Endodermal cell (in vitro differentiated cells): ENCODE measurements at regions not wholly inside any gene's neighbourhood (a gene's known extent, or its start where the extent isn't known, plus 50 kb on each side); places are given as distances from the start of the nearest gene placed in this dataset.

Experiments used
- DNase-seq: peaks from one replicate; pipeline ENCODE4 v3.0.0-alpha.2; 2017
- H3K27ac ChIP-seq: 2 replicates; pipeline ENCODE4 v1.5.1; 2013; ENCODE audit warnings: mild to moderate bottlenecking, low read depth, low read length, moderate library complexity
- H3K27me3 ChIP-seq: 2 replicates; pipeline ENCODE4 v1.6.1; 2013; ENCODE audit warnings: mild to moderate bottlenecking, low read length, moderate library complexity; ENCODE audit not compliant: insufficient read depth, control insufficient read depth, poor library complexity, severe bottlenecking
- H3K36me3 ChIP-seq: 2 replicates; pipeline ENCODE4 v1.7.0; 2013; ENCODE audit warnings: mild to moderate bottlenecking, low read length, moderate library complexity; ENCODE audit not compliant: control insufficient read depth, insufficient read depth
- H3K4me1 ChIP-seq: one replicate; pipeline ENCODE4 v1.7.0; 2013; ENCODE audit warnings: low read length; ENCODE audit not compliant: control insufficient read depth, insufficient read depth
- H3K4me3 ChIP-seq: 2 replicates; pipeline ENCODE4 v1.5.1; 2013; ENCODE audit warnings: mild to moderate bottlenecking, low read length, moderate library complexity
- H3K9ac ChIP-seq: 2 replicates; pipeline ENCODE4 v1.6.1; 2013; ENCODE audit warnings: mild to moderate bottlenecking, low read length, moderate library complexity; ENCODE audit not compliant: poor library complexity, severe bottlenecking; ENCODE audit errors: extremely low read depth
- H3K9me3 ChIP-seq: 2 replicates; pipeline ENCODE4 v1.6.1; 2013; ENCODE audit warnings: mild to moderate bottlenecking, low read length, moderate library complexity; ENCODE audit not compliant: control insufficient read depth
- H3K27ac Mint-ChIP-seq: 2 replicates; pipeline ENCODE4 v1.8.0; 2020; ENCODE audit warnings: mixed read lengths
- H3K27me3 Mint-ChIP-seq: 2 replicates; pipeline ENCODE4 v1.8.0; 2021; ENCODE audit warnings: mild to moderate bottlenecking, mixed read lengths; ENCODE audit not compliant: insufficient read depth
- H3K36me3 Mint-ChIP-seq: 2 replicates; pipeline ENCODE4 v1.8.0; 2020; ENCODE audit warnings: low read depth, mixed read lengths
- H3K4me1 Mint-ChIP-seq: 2 replicates; pipeline ENCODE4 v1.8.0; 2020; ENCODE audit warnings: mixed read lengths
- H3K4me3 Mint-ChIP-seq: 2 replicates; pipeline ENCODE4 v1.8.0; 2020; ENCODE audit warnings: mild to moderate bottlenecking, moderate library complexity, mixed read lengths
- H3K9me3 Mint-ChIP-seq: 2 replicates; pipeline ENCODE4 v1.8.0; 2020; ENCODE audit warnings: mild to moderate bottlenecking, mixed read lengths
- WGBS, 2 experiments: methylation state at CpG; one replicate each; pipeline versions ENCODE4 v1.1.5 to v1.1.7; 2013; ENCODE audit warnings: missing lambda C conversion rate in 2 of 2, mixed read lengths in 1 of 2; ENCODE audit not compliant: insufficient coverage in 1 of 2, insufficient read length in 1 of 2; 5-methylcytosine and 5-hydroxymethylcytosine counted together
- TF ChIP-seq, protein P1 (sequence below): fragments of 200-600 bp; sonication (generic); conservative IDR thresholded peaks from 2 replicates; pipeline ENCODE4 v1.5.0; 2021; ENCODE audit warnings: antibody characterized with exemption, mild to moderate bottlenecking

DNA sequence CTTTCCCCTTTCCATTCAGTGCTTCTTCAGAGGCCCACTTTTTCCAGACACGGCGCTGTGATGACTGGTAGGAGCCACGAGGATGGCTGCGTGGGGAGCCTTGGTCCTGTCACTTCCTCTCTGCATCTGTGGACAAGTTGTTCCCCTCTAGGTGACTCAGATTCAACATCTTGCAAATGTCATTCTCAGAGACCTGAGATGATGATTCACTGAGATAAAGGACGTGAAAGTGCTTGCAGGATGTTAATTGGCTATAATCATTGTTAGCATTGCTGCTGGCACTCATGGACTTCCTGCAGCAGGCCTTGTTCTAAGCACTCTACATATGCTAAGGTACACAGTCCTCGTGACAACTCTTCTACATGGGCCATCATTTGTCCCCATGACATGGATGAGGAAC lies 489.8 kb upstream of the ZMIZ1 start:
- 91 to 97% methylated on average over 6 of the region's 6 CpGs for WGBS, 2 experiments
- H3K9me3 ChIP-seq, result no peaks in the 10 kb centered on the region
- no peak overlapping the region for H3K27ac Mint-ChIP-seq
- H3K9ac ChIP-seq, result no peak overlapping the region
- H3K27me3 Mint-ChIP-seq, result no peaks in the 10 kb centered on the region
- no peaks in the 10 kb centered on the region for H3K4me1 Mint-ChIP-seq
- no peaks in the 10 kb centered on the region for H3K36me3 ChIP-seq
- H3K4me1 ChIP-seq, result no peaks in the 10 kb centered on the region
- H3K36me3 Mint-ChIP-seq, result no peaks in the 10 kb centered on the region
- H3K27me3 ChIP-seq, result no peaks in the 10 kb centered on the region
- H3K4me3 ChIP-seq, result no peak overlapping the region
- DNase-seq, result no peak
- H3K9me3 Mint-ChIP-seq, result no peaks in the 10 kb centered on the region
- H3K27ac ChIP-seq, result no peak overlapping the region
- H3K4me3 Mint-ChIP-seq, result no peak overlapping the region
- TF ChIP-seq, protein P1, sequence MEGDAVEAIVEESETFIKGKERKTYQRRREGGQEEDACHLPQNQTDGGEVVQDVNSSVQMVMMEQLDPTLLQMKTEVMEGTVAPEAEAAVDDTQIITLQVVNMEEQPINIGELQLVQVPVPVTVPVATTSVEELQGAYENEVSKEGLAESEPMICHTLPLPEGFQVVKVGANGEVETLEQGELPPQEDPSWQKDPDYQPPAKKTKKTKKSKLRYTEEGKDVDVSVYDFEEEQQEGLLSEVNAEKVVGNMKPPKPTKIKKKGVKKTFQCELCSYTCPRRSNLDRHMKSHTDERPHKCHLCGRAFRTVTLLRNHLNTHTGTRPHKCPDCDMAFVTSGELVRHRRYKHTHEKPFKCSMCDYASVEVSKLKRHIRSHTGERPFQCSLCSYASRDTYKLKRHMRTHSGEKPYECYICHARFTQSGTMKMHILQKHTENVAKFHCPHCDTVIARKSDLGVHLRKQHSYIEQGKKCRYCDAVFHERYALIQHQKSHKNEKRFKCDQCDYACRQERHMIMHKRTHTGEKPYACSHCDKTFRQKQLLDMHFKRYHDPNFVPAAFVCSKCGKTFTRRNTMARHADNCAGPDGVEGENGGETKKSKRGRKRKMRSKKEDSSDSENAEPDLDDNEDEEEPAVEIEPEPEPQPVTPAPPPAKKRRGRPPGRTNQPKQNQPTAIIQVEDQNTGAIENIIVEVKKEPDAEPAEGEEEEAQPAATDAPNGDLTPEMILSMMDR, result no peak

DNA sequence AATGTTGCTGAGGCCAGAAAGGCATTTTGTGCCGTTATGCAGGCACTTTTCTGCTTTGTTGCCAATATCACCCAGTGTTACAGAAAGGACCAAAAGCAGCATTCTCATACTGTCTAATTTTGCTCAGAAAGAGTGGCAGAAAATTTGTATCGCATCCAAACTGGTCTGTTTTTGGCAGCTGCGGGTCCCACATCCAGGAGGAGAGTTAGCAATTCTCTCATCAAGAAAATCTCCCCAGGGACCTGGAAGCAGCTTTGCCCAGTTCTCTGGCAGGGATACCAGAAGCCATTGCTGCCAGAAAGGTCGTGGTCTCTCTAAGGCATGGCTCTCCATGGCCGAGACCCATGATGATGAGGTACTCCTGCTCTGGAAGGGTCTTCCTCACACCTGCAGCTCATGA lies 489.2 kb upstream of the ZMIZ1 start:
- Histone ChIP-seq H3K4me1 (peaks cover 2% of the 10 kb centered on the region), H3K4me3 (no peak overlapping the region), H3K27me3 (no peaks in the 10 kb centered on the region), H3K36me3 (no peaks in the 10 kb centered on the region), H3K9me3 (no peaks in the 10 kb centered on the region), H3K9ac (no peak overlapping the region), H3K27ac (no peak overlapping the region)
- H3K36me3 Mint-ChIP-seq, result no peaks in the 10 kb centered on the region
- WGBS, 2 experiments, result 87 to 98% methylated on average over 5 of the region's 5 CpGs
- TF ChIP-seq, protein P1, result no peak
- H3K9me3 Mint-ChIP-seq, result no peaks in the 10 kb centered on the region
- no peak for DNase-seq
- H3K27ac Mint-ChIP-seq, result no peak overlapping the region
- H3K4me1 Mint-ChIP-seq, result no peaks in the 10 kb centered on the region
- H3K27me3 Mint-ChIP-seq, result no peaks in the 10 kb centered on the region
- no peak overlapping the region for H3K4me3 Mint-ChIP-seq

DNA sequence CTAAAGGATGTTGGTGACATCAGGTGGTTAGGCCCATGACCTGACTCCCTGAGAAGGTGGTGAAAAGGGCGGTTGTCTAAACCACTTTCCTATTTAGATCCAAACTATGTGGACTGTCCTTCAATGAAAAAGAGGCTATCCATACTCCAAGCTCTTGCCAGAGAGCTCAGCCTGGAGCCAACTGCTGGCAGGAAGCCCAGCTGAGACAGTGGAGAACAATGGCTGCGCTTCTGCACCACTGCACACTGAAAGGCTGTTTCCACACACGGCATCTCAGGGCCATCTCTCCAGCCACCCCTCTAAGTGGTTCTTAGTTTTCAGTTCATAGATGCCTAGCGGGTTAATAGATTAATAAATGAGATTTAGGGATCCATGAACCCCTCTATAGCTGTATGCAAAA lies 488.8 kb upstream of the ZMIZ1 start:
- no peaks in the 10 kb centered on the region for H3K9me3 ChIP-seq
- no peaks in the 10 kb centered on the region for H3K27me3 ChIP-seq
- H3K36me3 Mint-ChIP-seq, result no peaks in the 10 kb centered on the region
- H3K27ac Mint-ChIP-seq, result no peak overlapping the region
- H3K27me3 Mint-ChIP-seq, result no peaks in the 10 kb centered on the region
- H3K9ac ChIP-seq, result no peak overlapping the region
- no peak overlapping the region for H3K4me3 Mint-ChIP-seq
- 88 to 93% methylated on average over 2 to 4 of the region's 4 CpGs for WGBS, 2 experiments
- no peak for DNase-seq
- no peaks in the 10 kb centered on the region for H3K36me3 ChIP-seq
- TF ChIP-seq, protein P1, result no peak
- no peak overlapping the region for H3K4me3 ChIP-seq
- peaks cover 2% of the 10 kb centered on the region for H3K4me1 ChIP-seq
- peaks cover under 1% of the 10 kb centered on the region for H3K4me1 Mint-ChIP-seq
- H3K27ac ChIP-seq, result no peak overlapping the region
- H3K9me3 Mint-ChIP-seq, result no peaks in the 10 kb centered on the region
